Activated T-helper 1 cell treated with anti-CD3 and anti-CD28 coated beads, Interleukin-2, amount 50 U/mL, for 16 hours (primary cell): ENCODE measurements at regions not wholly inside any gene's neighbourhood (a gene's known extent, or its start where the extent isn't known, plus 50 kb on each side); places are given as distances from the start of the nearest gene placed in this dataset.

ENCODE experiments used
- DNase-seq, 2 donors: peaks; one replicate each; pipeline ENCODE4 v3.0.0-alpha.2; 2020; ENCODE audit warnings: low read depth in 1 of 2, low spot score in 1 of 2

DNA sequence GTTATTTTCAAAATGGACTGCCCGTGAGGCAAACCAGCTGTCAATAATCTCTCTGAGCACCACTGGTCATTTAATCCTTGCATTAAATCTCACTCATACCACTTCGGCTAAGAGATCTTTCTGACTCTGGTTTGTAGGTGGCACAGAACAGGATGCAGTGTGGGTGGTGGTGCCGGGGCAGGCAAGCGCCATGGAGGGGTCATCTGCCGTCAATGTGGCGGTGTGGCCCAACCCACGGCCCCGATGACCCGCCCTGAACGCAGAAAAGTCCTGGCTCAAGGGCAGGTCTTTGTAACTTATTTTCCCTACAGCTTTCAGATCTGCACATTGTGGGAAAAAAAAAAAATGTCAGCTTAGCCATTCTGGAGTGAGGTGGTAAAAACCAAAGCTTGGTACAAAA is 73.2 kb upstream of the MGMT start:
- DNase-seq, result no peak

DNA sequence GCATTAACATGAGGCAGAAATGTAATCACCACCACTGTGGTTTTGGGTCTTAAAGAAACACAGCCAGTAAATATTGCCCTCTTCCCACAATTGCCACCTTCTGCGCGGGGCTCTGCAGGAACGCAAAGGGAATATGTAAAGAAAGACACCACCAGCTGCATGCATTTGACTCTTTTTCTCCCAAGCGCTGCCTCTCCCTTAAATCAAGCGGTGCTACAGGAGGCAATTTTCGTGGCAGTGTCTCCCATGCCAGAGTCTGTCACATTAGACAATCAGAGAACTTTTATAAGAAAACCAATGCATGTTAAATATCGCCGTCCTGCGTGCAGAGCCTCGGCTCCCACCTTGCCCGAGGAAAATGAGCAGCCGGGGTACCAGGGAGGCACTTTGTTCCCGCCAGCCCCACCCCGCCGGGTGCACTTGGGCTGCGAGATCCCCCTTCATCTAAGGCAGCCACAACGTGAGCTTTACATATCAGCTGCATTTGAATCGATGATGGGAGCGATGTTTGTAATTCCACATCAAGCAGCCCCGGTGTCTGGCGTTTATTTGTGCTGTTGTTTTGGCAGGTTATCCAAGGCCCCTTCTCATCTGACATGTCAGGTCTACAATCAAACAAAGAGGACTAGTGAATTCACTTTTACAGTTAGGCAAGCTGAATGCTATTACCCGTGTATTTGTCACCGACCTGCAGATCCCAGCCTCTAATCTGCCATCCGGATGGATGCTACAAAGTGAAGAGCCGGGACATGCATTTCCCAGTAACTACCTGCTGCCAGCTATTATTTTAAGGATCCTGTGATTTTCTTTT is 72.3 kb upstream of the MGMT start:
- DNase-seq, result no peak

DNA sequence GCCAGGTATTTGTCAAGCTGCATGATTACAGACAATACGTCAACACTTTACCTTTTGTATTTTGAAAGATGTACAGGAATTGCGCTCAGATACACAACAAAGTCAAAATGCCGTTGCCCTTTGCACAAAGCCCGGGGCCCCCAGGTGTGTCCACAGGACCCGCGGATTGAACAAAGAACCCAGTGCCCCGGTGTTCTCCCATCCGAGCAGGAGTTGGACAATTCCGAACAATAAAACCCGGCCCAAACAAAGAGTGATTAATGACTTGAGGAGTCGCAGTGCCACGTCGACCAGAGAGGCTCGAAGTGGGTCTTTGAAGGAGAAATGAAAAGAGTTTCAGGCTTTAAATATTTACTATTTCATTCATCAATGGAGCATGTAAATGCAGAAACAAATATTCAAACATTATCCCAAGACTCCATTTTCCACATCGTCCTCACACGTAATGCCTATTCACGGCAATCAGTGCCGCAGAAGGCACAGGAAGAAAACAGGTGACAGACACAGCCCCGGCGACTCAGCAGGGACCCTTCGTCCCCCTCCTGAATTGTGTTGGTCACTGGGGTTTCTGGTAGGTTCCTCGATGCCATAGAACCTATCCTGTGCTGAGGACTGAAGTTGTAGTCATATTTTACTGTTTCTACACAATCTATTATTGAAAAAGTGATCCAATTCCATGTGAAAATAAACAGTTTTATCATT is 70.9 kb upstream of the MGMT start:
- no peak for DNase-seq

DNA sequence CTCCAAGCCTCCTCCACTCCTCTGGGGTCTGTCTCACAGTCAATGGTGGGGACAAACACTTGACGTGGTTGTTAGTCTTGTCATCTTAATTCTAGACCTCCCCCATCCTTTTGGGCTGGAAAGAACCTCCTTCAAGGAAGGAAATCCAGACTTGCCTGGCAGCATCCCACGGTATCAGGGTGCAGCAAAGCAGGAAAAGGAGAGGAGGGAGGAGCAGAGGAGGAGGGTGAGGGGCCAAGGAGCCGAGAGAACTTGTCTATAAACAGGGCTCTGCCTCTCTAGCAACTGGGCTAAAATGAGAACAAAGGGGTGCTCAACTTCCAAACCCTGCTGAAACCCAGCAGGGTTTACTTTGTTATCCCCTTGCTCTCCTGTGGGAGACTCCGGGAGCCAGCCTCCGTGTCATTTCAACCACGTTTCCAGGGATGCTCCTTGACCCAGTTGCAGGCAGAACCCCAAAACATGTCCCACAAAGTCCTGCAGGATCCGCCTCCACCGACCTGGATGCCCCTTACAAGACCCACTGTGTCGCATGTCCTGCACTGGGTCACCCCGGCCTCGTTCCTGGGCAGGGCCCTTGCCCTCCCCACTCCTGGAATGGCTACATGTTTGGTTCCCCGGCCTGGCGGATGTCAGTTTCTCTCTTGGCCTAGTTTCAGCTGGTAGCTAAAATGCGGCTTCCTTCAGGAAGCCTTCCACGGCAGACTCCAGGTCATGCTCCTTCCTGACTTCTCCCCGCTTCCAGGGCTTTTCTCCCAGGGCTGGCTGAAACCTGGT is 69.7 kb upstream of the MGMT start:
- DNase-seq, result no peak

DNA sequence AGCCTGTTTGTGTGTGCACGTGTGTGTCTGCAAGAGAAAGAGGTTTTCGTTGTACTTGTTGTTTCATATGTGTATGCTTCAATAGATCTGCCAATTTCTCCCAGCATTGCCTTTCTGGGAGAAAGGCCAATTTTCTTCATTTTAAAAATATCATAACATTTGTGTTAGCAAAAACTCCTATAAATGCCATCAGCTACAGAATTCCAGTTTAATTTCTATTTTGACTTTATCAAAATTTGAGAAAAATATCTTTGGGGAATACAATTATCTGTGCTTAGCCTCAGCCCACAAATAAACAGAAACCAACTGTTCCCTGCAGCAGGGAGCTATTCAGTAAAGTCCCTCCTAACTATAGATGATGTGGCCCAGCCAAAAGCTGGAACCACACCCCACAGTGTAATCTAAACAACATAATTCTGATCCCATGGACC is 68.3 kb upstream of the MGMT start:
- DNase-seq, result no peak

DNA sequence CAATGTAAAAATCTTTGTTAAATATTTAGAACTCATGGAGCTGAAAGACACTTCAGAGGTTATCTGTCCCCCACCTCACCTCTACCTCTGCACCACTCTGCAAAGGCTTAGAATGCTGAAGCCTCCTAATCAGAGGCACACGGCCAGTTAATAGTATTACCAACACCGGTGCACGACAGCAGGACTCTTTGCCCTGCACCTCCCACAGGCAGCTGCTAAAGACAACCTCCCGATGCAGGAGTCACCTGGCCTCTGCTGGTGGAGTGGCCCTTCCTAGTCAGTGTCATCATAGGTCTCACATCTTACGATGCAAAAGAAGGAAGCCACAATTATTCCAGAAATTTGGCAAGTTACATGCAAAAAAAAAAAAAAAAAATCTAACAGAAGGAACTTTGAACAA is 66.6 kb upstream of the MGMT start:
- DNase-seq, result no peak

DNA sequence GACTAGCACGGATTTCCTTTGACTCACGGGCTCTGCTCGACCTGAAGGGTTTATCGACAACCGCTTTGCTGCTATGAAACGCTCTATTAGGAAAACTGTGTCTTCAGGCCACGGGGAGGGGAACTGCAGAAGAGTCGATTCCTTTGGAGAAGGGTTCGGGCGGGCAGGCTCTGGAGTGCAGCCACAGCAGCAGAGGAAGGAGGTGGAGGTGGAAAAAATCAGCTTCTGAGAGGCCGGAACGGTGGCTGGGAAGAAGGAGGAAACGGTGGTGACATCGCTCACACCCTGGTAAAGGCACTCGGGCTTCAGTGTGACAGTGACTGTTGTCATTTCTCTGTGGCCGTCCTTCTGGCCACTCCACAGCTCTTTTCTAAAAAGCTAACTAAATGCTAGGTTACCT is 64.6 kb upstream of the MGMT start:
- no peak for DNase-seq

DNA sequence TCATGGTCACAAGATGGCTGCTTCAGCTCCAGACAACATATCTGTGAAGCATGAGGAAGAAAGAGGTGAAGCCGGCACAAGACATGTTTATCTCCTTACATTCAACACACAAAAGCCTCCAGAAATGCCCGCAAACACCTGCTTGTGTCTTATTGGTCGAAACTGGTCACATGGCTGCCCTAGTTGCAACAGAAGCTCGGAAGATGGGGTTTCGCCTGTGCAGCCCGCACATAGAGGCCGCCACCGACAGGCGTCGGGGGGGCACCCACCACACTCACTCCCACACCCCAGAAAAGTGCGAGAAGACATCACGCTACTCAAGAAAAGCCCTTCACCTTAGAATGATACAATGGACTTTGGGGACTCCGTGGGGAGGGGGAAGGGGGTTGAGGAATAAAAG is 63.0 kb upstream of the MGMT start:
- no peak for DNase-seq

DNA sequence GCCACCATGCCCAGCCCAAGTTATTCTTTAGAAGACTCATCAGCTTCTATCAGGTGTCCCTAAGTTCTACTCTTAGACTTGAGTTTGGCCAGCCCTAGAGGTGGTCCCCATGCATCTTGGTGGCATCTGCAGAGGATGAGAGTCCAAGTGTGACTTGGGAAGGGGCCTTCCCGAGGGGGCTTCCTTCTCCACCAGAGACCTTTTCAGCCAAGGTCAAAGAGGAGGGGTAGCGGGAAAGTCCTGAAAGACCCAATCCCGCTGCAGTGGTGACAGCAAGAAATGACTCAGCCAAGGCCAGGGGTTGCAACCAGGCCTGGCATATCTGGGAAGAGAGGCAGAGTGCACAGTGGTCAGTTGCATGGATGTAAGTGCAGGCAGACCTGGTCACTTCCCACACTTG is 61.7 kb upstream of the MGMT start:
- DNase-seq, result no peak

DNA sequence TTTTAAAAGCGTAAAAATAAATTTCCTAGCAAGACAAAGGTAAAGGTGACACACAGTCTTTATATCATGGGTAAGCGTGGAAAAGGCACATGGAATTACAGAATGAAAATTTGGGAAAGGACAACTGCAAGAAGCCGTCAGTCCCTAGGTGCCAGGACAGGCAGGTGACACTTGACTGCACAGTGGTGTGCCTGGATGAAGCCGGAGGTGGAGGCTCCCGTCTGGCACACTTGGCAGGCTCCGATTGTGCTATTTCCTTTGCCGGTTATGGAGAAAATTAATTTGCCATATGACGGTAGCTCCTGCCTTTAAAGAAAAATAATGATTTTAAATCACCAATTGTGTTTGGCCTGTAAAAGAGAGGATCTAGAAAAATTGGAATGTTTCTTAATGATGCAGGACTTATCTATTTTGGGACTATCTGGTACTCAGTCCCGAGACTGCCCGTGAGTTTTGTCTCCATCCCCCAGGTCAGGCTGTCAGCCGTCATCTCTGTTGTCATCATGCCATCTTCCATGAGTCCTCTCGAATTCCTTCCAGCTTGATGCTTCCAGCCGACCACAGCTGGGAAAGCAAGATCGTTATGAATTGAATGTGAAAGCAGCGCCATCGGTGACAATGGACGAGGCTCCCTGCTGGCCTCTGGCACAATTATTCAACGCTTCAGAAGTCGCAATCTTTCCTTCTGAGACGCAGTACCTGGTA is 56.2 kb upstream of the MGMT start:
- no peak for DNase-seq

DNA sequence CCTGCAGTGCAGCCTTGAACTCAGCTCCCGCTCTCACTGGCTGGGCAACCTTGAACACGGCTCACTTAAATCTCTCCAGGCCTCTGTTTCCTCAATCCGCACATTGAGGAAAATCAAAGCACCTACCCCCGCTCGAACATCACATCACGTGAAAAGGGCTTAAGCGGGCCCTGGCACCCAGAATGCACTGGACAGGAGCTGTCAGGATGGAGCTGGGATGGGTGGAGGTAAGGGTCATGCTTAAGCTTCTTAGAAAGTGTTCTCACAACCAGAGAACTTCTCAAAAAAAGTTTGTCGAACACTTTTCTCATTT is 55.7 kb upstream of the MGMT start:
- DNase-seq, result no peak

DNA sequence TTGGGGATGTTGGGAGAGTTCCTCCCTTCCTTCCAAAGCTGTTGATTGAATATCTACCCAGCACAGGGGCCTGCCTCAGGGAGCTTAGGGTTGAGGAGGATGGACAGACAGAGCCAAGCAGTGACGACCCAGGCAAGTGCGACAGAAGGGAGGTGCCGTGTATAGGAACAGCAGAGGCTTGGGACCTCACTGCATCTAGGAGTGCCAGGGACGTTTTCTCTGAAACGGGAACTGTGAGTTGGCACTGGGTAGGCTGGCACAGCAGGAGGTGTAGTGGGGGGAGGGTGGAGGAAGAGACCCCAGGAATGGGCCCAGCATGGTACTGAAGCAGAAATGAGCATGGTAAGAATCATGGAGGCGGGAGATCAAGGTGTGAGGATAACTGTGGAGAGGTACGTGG is 55.3 kb upstream of the MGMT start:
- no peak for DNase-seq

DNA sequence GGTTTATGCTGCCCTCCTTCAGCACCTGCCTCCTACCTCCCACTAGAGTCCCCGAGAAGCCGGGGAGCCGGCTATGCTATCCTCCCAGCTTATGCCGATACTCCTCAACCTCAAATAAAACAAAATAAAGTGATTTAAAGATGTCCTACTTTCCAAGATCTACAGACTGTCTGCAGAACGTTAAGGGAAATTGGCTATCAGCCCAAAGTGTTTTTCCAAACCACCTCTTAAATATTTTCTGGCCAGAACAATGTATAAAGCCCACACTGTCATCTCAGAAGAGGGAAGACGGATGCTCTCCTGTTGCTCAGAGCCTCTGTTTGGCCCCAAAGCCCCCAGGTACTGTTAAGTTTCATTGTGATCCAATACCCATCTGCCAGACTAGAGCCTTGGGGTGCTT is 54.0 kb upstream of the MGMT start:
- DNase-seq, result no peak

DNA sequence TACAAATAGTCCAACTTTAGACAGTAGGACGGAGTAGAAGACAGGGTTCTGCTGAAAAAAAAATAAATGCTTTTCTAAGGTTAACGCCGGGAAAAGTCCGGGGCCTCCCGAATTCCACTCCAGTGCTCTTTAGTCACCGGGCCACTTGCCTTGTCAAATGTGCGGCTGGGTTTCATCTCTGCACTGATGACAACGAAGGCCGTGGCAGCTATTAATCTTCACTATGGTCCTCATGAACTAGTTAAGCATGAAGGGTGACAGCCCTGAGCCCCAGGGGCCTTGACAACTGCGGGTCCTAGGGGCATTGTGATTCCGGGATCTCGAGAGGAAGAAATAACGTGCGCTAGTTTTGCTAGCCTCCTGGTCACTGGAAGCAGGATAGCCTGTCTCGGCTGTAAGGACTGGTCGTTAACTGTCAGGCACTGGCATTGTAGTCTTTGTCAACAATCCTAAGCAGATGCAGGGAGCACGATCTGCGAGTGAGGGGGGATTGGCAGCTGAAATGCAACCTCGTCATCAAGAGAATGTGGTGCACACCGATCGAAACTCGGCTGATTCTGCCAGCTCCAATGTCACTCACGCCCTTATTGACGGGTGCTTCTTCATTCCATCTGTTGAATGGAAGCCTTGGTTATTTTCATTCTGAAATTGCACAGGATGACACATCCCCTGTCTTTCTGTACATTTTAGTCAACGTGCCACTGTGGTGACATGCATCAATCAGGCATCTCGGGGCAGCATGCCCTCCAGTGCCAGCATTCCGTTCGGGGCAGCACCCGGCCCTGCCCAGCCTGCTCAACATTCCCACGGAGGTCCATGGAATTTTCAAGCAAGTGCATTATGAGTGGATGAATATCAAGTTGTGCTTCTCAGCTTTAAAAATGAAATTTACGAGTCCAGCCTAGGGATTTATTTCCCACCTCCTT is 51.6 kb upstream of the MGMT start:
- no peak for DNase-seq

DNA sequence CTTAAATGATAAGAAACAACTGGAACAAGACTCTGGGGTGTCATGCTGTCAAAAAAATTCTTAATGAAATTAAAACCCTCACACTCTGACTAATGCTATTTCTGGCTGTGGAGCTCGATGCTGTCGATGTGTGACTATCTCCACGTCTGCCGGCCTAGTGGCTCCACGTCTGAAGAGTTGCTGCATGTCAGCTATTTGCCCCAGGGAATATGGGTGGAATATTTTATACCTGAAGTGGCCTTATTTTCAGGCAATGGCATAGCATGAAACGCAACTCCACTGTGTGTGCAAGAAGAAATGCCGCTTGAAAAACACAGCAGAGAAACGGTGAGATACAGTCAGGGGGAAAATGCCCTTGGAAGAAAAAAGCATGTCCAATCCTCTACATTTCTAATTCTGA is 50.9 kb upstream of the MGMT start:
- DNase-seq, result no peak

DNA sequence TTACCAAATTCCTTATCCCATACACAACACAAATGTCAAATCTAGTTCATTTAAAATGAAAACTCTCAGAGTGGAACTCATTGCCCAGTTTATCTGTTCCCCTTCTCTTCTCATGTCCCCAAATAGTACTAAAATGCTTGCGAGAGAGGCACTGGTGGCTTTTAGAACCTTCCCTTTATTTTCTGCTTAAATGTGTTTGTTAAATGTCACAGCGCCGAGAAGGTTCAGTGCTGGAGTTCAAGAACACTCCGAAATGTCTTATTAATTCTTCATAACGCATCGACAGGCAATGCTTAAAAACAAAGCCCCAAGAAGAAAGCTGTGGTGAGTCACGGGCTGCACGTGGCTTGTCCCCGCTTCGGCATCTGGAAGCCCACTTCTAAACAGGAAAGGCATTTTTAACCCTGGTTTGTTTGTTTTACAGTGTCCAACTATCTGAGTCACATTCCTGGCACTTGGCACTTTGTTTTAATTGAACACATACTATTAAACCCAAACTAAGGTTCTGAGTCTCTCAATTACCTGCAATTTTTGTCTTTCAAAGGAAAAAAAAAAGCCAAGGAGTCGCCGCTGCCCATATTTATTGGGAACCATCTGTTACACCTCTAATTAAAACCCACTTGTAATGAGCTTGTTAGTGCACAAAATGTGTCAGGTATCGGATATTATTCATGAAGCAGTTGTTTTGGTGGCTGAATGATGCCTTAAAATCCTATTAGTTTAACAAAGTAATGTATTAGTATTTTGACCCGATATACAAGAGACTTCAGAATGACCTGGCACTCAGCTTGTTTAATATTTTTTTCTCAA is 49.9 kb upstream of the MGMT start:
- DNase-seq, result no peak
